Bronchial epithelial cell (primary cell): ENCODE measurements at regions not wholly inside any gene's neighbourhood (a gene's known extent, or its start where the extent isn't known, plus 50 kb on each side); places are given as distances from the start of the nearest gene placed in this dataset.
A peak's percentile ranks its signal among the peaks of the same experiment; 100 is the strongest.

Source experiments
- DNase-seq: peaks from one replicate; pipeline ENCODE4 v3.0.0-alpha.2; 2010; ENCODE audit warnings: low read depth
- FAIRE-seq: peaks from 2 replicates; lab custom pipeline; 2011; peaks lifted over from hg19 to GRCh38; lab: Jason Lieb, UNC
- H3K27me3 ChIP-seq: 2 replicates; pipeline ENCODE4 v1.5.1; 2011; ENCODE audit warnings: low read length; ENCODE audit not compliant: control insufficient read depth, insufficient read depth
- H3K36me3 ChIP-seq: 2 replicates; pipeline ENCODE4 v1.5.1; 2011; ENCODE audit warnings: low read length; ENCODE audit not compliant: control insufficient read depth, insufficient read depth
- H3K4me3 ChIP-seq: 2 replicates; pipeline ENCODE4 v1.5.1; 2011; ENCODE audit warnings: mild to moderate bottlenecking, low read depth, low read length, control low read depth
- TF ChIP-seq, protein P1 (sequence below): IDR thresholded peaks from 2 replicates; pipeline ENCODE4 v1.5.1; 2011; ENCODE audit warnings: mild to moderate bottlenecking, moderate library complexity, low read length, control low read depth, inconsistent platforms; ENCODE audit not compliant: insufficient read depth, severe bottlenecking

DNA sequence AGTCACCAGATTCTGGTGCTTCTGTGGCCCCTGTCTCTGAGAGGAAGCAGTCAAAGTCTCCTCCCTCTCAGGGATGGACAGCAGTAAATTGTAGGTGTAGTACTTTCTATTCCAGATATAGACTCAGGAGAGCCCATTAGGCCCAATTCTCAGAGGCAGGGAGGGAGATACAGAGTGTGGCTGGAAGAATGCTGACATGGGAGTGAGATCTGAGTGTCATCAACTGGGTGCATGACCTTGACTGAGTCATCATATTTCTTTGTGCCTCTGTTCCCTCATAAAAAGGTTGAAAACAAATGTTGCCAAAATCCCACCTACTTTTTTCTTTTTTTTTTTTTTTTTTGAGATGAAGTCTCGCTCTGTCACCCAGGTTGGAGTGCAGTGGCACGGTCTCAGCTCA is 506.1 kb downstream of the BCL11A start:
- Histone ChIP-seq H3K27me3 (no peaks in the 10 kb centered on the region), H3K4me3 (no peak overlapping the region), H3K36me3 (no peaks in the 10 kb centered on the region)
- DNase-seq: no peak
- TF ChIP-seq, protein P1, sequence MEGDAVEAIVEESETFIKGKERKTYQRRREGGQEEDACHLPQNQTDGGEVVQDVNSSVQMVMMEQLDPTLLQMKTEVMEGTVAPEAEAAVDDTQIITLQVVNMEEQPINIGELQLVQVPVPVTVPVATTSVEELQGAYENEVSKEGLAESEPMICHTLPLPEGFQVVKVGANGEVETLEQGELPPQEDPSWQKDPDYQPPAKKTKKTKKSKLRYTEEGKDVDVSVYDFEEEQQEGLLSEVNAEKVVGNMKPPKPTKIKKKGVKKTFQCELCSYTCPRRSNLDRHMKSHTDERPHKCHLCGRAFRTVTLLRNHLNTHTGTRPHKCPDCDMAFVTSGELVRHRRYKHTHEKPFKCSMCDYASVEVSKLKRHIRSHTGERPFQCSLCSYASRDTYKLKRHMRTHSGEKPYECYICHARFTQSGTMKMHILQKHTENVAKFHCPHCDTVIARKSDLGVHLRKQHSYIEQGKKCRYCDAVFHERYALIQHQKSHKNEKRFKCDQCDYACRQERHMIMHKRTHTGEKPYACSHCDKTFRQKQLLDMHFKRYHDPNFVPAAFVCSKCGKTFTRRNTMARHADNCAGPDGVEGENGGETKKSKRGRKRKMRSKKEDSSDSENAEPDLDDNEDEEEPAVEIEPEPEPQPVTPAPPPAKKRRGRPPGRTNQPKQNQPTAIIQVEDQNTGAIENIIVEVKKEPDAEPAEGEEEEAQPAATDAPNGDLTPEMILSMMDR: no peak
- no peak for FAIRE-seq

DNA sequence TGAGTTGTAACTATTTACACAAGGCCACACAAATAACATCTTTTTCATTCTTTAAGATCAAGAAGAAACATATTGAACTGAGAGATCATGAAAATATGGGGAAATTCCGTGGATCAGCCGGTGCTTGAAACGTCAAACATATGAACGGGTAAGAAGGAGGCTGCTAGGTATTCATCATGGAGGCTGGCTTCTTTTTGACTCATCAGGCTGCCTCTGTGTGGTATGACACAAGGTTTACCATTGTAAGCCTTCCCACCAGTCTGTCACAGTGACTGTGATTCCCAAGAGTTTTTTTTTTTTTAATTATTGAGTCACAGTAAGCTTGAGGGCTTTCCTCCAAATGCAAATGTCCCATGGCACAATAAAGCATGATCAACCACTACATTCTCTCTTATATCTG is 506.9 kb downstream of the BCL11A start:
- FAIRE-seq (no peak), DNase-seq (peak; percentile 58)
- Histone ChIP-seq H3K4me3 (no peak overlapping the region), H3K36me3 (no peaks in the 10 kb centered on the region), H3K27me3 (no peaks in the 10 kb centered on the region)
- TF ChIP-seq, protein P1: no peak

DNA sequence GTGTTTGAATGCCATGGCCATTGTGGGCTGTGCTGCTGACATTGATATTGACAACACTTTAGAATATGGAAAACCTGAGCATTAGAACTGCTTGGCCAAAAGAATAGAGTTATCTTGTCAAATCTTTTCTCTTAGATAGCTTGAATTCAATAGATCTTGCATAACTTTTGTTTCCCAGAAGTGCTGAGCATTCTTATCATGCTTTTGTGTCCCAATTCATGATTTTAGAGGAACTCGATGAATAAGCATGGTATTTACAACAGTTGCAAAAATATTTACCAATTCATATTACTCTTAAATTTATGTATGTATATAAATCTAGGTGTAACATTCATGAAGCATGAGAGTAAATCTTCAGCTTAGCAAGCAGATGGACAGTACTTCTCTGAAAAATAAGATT is 508.0 kb downstream of the BCL11A start:
- DNase-seq (no peak), FAIRE-seq (no peak)
- Histone ChIP-seq H3K36me3 (no peaks in the 10 kb centered on the region), H3K4me3 (no peak overlapping the region), H3K27me3 (no peaks in the 10 kb centered on the region)
- TF ChIP-seq, protein P1: no peak

DNA sequence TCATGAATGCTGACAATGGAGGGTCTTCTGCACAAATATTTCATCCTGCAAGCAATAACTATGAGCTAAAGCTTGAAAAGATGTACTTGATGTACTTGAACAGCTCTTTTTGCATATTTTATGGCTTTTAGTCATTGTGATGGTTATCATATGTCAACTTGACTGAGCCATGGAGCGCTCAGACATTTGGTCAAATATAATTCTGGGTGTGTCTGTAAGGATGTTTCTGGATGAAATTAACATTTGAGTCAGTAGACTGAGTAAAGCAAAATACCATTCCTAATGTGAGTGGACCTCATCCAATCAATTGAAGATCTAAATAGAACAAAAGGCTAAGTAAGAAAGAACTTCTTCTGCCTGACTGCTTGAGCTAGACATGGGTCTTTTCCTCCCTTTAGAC is 509.0 kb downstream of the BCL11A start:
- no peaks in the 10 kb centered on the region for H3K27me3 ChIP-seq
- H3K4me3 ChIP-seq: no peak overlapping the region
- FAIRE-seq (no peak), DNase-seq (no peak)
- TF ChIP-seq, protein P1: no peak
- H3K36me3 ChIP-seq: no peaks in the 10 kb centered on the region

DNA sequence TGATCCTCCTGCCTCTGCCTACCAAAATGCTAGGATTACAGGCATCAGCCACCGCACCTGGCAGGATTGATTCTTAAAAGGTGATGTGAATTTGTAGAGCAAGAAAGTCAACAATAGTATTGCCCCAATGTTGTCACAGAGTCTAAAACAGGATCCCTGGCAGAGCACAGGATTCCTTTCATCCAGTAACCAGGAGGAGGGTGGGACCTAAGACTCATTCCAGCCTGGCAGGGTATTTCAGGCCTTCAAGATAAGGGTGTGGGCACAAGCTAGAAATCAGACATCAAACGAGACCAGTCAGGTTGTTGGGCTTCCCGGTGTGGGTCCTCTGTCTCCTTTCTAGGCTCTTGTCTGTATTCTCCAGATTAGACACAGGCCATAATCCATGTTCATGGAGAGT is 511.4 kb downstream of the BCL11A start:
- no peaks in the 10 kb centered on the region for H3K36me3 ChIP-seq
- H3K4me3 ChIP-seq: no peak overlapping the region
- DNase-seq: no peak
- TF ChIP-seq, protein P1: no peak
- H3K27me3 ChIP-seq: no peaks in the 10 kb centered on the region
- FAIRE-seq: no peak

DNA sequence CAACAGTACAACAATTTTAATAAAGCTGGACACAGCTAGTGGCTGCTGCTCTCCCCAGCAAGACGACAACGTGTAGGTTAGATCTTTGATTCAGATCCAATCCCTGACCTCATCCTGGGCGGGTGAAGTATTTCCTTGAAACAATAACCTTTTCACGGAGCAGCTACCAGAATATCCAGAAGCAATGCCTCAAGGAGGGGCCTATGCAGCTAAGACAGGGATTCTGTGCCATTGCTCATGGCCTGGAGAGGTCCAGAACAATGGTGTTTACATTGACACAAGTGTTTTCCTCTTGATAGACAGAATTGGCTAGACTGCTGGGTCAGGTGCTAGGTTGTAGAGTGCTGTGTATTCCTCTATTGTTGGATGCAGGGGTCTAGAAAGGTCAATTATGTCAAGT is 520.1 kb downstream of the BCL11A start:
- H3K36me3 ChIP-seq: no peaks in the 10 kb centered on the region
- no peak for FAIRE-seq
- H3K27me3 ChIP-seq: no peaks in the 10 kb centered on the region
- no peak overlapping the region for H3K4me3 ChIP-seq
- DNase-seq: no peak
- TF ChIP-seq, protein P1: no peak
